ENCODE measurements at regions not wholly inside any gene's neighbourhood (a gene's known extent, or its start where the extent isn't known, plus 50 kb on each side); places are given as distances from the start of the nearest gene placed in this dataset.
"Not testable (repeated sequence)": the region's sequence is repeated elsewhere in the genome, so short reads cannot be mapped to it uniquely, and the experiment has no call there.

- DNase-seq (ENCODE audit: low spot score), result no peak
These were observed 207.5 kb upstream of the PHACTR1 start for GRCh38 chr6:12509060-12509459.

- DNase-seq (ENCODE audit: low spot score), result no peak
These were observed 200.5 kb upstream of the PHACTR1 start for GRCh38 chr6:12516070-12516469.

- no peak for DNase-seq (ENCODE audit: low spot score)
These were observed 194.2 kb upstream of the PHACTR1 start for GRCh38 chr6:12522347-12522746.

- DNase-seq (ENCODE audit: low spot score), result no peak
These were observed 192.8 kb upstream of the PHACTR1 start for GRCh38 chr6:12523726-12524125.

GRCh38 chr6:12525276-12525675, 191.3 kb upstream of the PHACTR1 start:
- no peak for DNase-seq (ENCODE audit: low spot score)

- DNase-seq (ENCODE audit: low spot score), result no peak
These were observed 189.2 kb upstream of the PHACTR1 start for GRCh38 chr6:12527339-12527738.

- DNase-seq (ENCODE audit: low spot score), result no peak
These were observed 188.4 kb upstream of the PHACTR1 start for GRCh38 chr6:12528136-12528535.

- no peak for DNase-seq (ENCODE audit: low spot score)
These were observed 187.8 kb upstream of the PHACTR1 start for GRCh38 chr6:12528581-12529363.

- DNase-seq (ENCODE audit: low spot score), result no peak
These were observed 187.1 kb upstream of the PHACTR1 start for GRCh38 chr6:12529364-12530019.

GRCh38 chr6:12530345-12530744, 186.2 kb upstream of the PHACTR1 start:
- DNase-seq (ENCODE audit: low spot score), result no peak

- no peak for DNase-seq (ENCODE audit: low spot score)
These were observed 183.0 kb upstream of the PHACTR1 start for GRCh38 chr6:12533586-12533985.

GRCh38 chr6:12534069-12534853, 182.3 kb upstream of the PHACTR1 start:
- DNase-seq (ENCODE audit: low spot score), result no peak

GRCh38 chr6:12535586-12536314, 180.8 kb upstream of the PHACTR1 start:
- DNase-seq (ENCODE audit: low spot score), result no peak

- DNase-seq (ENCODE audit: low spot score), result no peak
These were observed 180.2 kb upstream of the PHACTR1 start for GRCh38 chr6:12536416-12536815.

GRCh38 chr6:12537389-12537788, 179.2 kb upstream of the PHACTR1 start:
- no peak for DNase-seq (ENCODE audit: low spot score)

GRCh38 chr6:12538881-12539357, 177.6 kb upstream of the PHACTR1 start:
- no peak for DNase-seq (ENCODE audit: low spot score)

- DNase-seq (ENCODE audit: low spot score), result not testable (repeated sequence)
These were observed 174.1 kb upstream of the PHACTR1 start for GRCh38 chr6:12542319-12543115.

- DNase-seq (ENCODE audit: low spot score), result no peak
These were observed 172.6 kb upstream of the PHACTR1 start for GRCh38 chr6:12543953-12544352.

- no peak for DNase-seq (ENCODE audit: low spot score)
These were observed 171.6 kb upstream of the PHACTR1 start for GRCh38 chr6:12544821-12545565.

Data from ureter (tissue), 1 donor.